ENCODE measurements at regions not wholly inside any gene's neighbourhood (a gene's known extent, or its start where the extent isn't known, plus 50 kb on each side); places are given as distances from the start of the nearest gene placed in this dataset.

DNA sequence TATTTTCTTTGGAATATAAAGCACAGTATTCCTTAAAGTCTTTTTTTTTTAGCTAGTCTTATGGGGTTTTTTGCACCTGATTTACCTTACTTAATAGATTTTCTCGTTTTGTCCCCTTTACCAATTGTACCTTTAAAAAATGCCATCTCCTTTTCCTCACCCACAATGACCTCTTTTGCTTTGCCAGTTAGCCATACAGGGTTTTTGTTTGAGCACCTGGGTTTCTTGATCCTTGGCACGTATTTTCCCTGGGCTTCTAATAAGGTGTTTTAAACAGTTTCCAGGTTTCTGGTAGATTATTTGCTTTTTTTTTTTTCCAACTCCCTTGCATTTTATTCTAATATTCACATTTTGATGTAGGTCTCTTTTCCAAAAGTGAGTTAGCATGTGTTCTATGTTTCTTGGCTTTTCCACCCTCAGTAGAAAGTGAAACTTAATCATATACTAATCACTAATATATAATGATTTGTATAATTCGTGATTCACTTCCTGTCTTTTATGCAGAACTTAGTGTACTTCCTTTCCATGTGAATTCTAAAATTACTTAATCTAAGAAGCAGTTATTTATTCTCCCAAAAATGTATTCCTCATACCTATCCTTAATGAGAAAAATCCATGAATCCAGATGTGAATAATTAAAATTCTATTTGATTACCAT lies 673.9 kb upstream of the RGMB start:
- no peaks in the 10 kb centered on the region for H3K27me3 ChIP-seq
- no peaks in the 10 kb centered on the region for H3K4me1 ChIP-seq
- no peak for DNase-seq (ENCODE audit: low spot score in 2 of 2)
- H3K4me3 ChIP-seq: no peak overlapping the region
- intact Hi-C loops (cut with DNase I; ENCODE audit: low total_unique reads): no loop called here
- H3K36me3 ChIP-seq: no peaks in the 10 kb centered on the region
- TF ChIP-seq POLR2A (IDR thresholded peaks at IDR 0.05) (no peak), POLR2AphosphoS5 (IDR thresholded peaks at IDR 0.05) (no peak)
- TF ChIP-seq, protein P1, sequence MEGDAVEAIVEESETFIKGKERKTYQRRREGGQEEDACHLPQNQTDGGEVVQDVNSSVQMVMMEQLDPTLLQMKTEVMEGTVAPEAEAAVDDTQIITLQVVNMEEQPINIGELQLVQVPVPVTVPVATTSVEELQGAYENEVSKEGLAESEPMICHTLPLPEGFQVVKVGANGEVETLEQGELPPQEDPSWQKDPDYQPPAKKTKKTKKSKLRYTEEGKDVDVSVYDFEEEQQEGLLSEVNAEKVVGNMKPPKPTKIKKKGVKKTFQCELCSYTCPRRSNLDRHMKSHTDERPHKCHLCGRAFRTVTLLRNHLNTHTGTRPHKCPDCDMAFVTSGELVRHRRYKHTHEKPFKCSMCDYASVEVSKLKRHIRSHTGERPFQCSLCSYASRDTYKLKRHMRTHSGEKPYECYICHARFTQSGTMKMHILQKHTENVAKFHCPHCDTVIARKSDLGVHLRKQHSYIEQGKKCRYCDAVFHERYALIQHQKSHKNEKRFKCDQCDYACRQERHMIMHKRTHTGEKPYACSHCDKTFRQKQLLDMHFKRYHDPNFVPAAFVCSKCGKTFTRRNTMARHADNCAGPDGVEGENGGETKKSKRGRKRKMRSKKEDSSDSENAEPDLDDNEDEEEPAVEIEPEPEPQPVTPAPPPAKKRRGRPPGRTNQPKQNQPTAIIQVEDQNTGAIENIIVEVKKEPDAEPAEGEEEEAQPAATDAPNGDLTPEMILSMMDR (IDR thresholded peaks at IDR 0.05): no peak
- no peak overlapping the region for H3K27ac ChIP-seq
- no peaks in the 10 kb centered on the region for H3K9me3 ChIP-seq

DNA sequence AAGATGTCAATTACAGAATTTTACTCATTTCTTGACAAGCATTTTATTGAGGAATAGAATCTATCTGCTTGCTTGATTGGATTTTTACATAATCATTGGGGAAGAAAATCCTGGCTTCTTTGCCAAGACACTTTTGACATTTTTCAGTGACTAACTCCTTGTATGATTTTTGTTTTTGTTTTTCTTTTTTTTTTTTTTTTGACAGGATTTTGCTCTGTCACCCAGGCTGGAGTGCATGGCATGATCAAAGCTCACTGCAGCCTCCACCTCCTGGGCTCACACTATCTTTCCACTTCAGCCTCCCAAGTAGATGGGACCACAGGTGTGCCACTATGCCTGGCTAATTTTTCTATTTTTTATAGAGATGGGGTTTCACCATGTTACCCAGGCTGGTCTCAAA lies 672.3 kb upstream of the RGMB start:
- Histone ChIP-seq H3K9me3 (no peaks in the 10 kb centered on the region), H3K27ac (no peak overlapping the region), H3K4me3 (no peak overlapping the region), H3K27me3 (no peaks in the 10 kb centered on the region), H3K4me1 (no peaks in the 10 kb centered on the region), H3K36me3 (no peaks in the 10 kb centered on the region)
- intact Hi-C loops (cut with DNase I; ENCODE audit: low total_unique reads): no loop called here
- no peak for DNase-seq (ENCODE audit: low spot score in 2 of 2)
- TF ChIP-seq POLR2AphosphoS5 (IDR thresholded peaks at IDR 0.05) (no peak), POLR2A (IDR thresholded peaks at IDR 0.05) (no peak)
- TF ChIP-seq, protein P1 (IDR thresholded peaks at IDR 0.05): no peak

DNA sequence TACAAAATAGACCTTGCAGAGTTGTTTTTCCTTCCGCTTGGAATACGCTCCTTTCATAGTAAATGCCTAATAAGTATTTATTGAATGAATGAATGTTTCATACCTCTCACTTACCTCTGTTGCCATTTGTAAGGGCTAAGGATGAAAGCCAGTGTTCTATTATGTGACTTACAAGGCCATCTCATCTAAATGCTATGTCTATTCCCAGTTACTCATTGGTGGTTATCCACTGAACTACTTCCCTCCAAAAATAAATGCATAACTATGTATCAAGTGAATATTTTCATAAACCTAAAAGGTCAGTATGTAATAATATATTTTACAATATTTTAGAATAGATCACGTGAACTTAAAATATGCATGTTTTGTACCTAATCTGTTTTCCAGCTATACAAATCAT lies 670.5 kb upstream of the RGMB start:
- no peaks in the 10 kb centered on the region for H3K36me3 ChIP-seq
- no peaks in the 10 kb centered on the region for H3K4me1 ChIP-seq
- no peaks in the 10 kb centered on the region for H3K9me3 ChIP-seq
- DNase-seq (ENCODE audit: low spot score in 2 of 2): no peak
- H3K27ac ChIP-seq: no peak overlapping the region
- intact Hi-C loops (cut with DNase I; ENCODE audit: low total_unique reads): no loop called here
- H3K4me3 ChIP-seq: no peak overlapping the region
- TF ChIP-seq POLR2A (IDR thresholded peaks at IDR 0.05) (no peak), POLR2AphosphoS5 (IDR thresholded peaks at IDR 0.05) (no peak)
- TF ChIP-seq, protein P1 (IDR thresholded peaks at IDR 0.05): no peak
- no peaks in the 10 kb centered on the region for H3K27me3 ChIP-seq

DNA sequence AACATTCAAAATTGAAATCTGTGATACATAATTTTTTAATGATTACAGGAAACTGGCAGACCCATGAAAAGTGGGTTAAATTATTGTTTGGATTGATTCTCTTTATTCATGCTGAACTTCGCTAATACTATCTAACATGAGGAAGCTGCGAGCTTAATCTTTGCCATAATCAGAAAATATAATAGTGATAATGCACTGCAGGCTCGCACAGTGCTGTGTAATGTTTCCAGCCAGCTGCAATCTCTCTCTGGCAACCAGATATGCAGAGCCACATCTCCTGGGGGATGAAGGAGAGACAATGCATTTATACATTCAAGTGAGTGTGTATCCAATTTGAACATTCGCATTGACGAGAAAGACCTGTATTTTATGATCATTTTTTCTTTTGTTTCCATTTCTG lies 669.7 kb upstream of the RGMB start:
- TF ChIP-seq POLR2A (IDR thresholded peaks at IDR 0.05): no peak
- no peak for TF ChIP-seq POLR2AphosphoS5 (IDR thresholded peaks at IDR 0.05)
- TF ChIP-seq, protein P1 (IDR thresholded peaks at IDR 0.05): no peak

DNA sequence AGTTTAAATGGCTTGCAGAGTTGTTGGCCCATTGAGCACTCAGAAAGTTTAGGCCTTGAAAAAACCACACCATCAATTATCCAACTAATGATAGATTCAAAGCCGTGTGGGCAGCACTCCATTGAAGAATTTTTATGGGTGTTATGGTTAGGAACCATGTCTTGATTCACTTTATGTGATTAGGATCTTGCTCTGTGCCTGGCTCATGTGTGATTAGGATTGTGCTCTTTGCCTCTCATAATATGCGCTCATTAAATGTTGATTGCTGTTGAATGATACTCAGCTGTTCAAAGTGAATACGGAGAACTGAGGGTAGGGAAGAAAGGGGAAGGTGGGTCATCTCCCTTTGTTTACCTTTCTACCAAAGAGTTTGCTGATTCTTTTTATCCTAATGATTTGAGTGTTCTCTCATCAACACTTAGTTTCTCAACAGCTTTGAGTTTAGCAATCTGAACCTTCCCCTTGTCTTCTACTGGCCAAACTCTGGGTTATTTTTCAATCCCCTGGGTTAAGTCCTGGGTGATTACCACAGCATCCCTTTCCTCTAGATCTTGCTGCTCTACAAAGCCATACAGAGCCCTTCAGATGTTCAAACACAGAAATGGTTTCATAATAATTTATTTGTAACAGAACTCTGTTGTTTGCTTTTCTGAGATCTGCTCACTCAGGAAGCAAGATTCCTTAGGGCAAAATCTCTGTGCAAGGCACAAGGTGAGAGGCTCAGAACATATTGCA lies 668.8 kb upstream of the RGMB start:
- Histone ChIP-seq H3K27ac (no peak overlapping the region), H3K4me1 (no peaks in the 10 kb centered on the region), H3K36me3 (no peaks in the 10 kb centered on the region), H3K4me3 (no peak overlapping the region), H3K27me3 (no peaks in the 10 kb centered on the region), H3K9me3 (no peaks in the 10 kb centered on the region)
- intact Hi-C loops (cut with DNase I; ENCODE audit: low total_unique reads): no loop called here
- TF ChIP-seq POLR2A (IDR thresholded peaks at IDR 0.05): no peak
- TF ChIP-seq, protein P1 (IDR thresholded peaks at IDR 0.05): no peak
- no peak for TF ChIP-seq POLR2AphosphoS5 (IDR thresholded peaks at IDR 0.05)
- DNase-seq (ENCODE audit: low spot score in 2 of 2): no peak

More for the DNA sequence above, 669.7 kb upstream of the RGMB start:
- H3K4me1 ChIP-seq: no peaks in the 10 kb centered on the region
- no peak overlapping the region for H3K27ac ChIP-seq
- H3K9me3 ChIP-seq: no peaks in the 10 kb centered on the region
- H3K4me3 ChIP-seq: no peak overlapping the region
- intact Hi-C loops (cut with DNase I; ENCODE audit: low total_unique reads): no loop called here
- no peaks in the 10 kb centered on the region for H3K27me3 ChIP-seq
- H3K36me3 ChIP-seq: no peaks in the 10 kb centered on the region
- no peak for DNase-seq (ENCODE audit: low spot score in 2 of 2)
